HCT116 (cell line): ENCODE measurements at regions not wholly inside any gene's neighbourhood (a gene's known extent, or its start where the extent isn't known, plus 50 kb on each side); places are given as distances from the start of the nearest gene placed in this dataset.

Source experiments
- ATAC-seq: fragments of 200-7000 bp; cut with Tn5 transposase; 2 replicates; pipeline ENCODE4 v1.9.1; 2020; ENCODE audit warnings: mild to moderate bottlenecking, moderate library complexity
- BruUV-seq: library from RNA; stranded (reverse); fragments of 400-500 nt; replicated peaks from 2 replicates; lab custom pipeline; 2021; lab: Mats Ljungman, UMichigan
- CTCF ChIA-PET: fragments of 300-600 bp; sonication (Branson Sonifier 250); formaldehyde crosslinking; loops from one replicate; lab custom pipeline; 2021; ENCODE audit warnings: antibody characterized with exemption; lab: Charles Lee
- POLR2A ChIA-PET: fragments of 300-600, 350-600 bp; sonication (Branson Sonifier 250); formaldehyde crosslinking; loops from one replicate; lab custom pipeline; 2021; ENCODE audit warnings: antibody characterized with exemption; lab: Charles Lee
- RAD21 ChIA-PET, 2 experiments: fragments of 300-600 bp; sonication (Branson Sonifier 250); formaldehyde crosslinking; loops; one replicate each; lab custom pipeline; 2023; ENCODE audit warnings: low total read pairs in 2 of 2; ENCODE audit not compliant: uncharacterized antibody in 2 of 2, unreplicated experiment in 2 of 2, low non-redundant PET in 1 of 2; lab: Charles Lee
- DNase-seq: peaks from one replicate; pipeline ENCODE4 v3.0.0-alpha.2; 2010; ENCODE audit warnings: low read depth, low spot score
- H2AFZ ChIP-seq: fragments of 200-600 bp; shearing (Covaris generic), sonication (generic); 2 replicates; pipeline ENCODE4 v1.6.1; 2017; ENCODE audit warnings: low read depth, mixed run types, mixed read lengths, antibody characterized with exemption, low read length; ENCODE audit not compliant: poor library complexity, severe bottlenecking
- H3K27ac ChIP-seq: 2 replicates; pipeline ENCODE4 v1.5.1; 2012; ENCODE audit warnings: low read depth, low read length
- H3K27me3 ChIP-seq: fragments of 200-600 bp; sonication (generic); 2 replicates; pipeline ENCODE4 v1.6.1; 2016; ENCODE audit warnings: mixed run types, low read length, mixed read lengths; ENCODE audit not compliant: insufficient read depth
- H3K36me3 ChIP-seq, 2 experiments: fragments of 200-500 bp in 1 of 2; fragments of 200-600 bp in 1 of 2; sonication (Bioruptor generic) in 1 of 2; sonication (generic) in 1 of 2; 2 replicates each; pipeline versions ENCODE4 v1.5.1 to v1.6.1; 2014 to 2016; ENCODE audit warnings: low read length in 2 of 2, inconsistent platforms in 1 of 2, mixed read lengths in 1 of 2, mixed run types in 1 of 2; ENCODE audit not compliant: insufficient read depth in 2 of 2, control insufficient read depth in 1 of 2
- H3K4me1 ChIP-seq, 2 experiments: fragments of 200-600 bp in 1 of 2; sonication (generic) in 1 of 2; 2 replicates each; pipeline versions ENCODE4 v1.5.1 to v1.6.1; 2012 to 2017; ENCODE audit warnings: low read length in 2 of 2, inconsistent platforms in 1 of 2, mild to moderate bottlenecking in 1 of 2, mixed read lengths in 1 of 2, mixed run types in 1 of 2, moderate library complexity in 1 of 2; ENCODE audit not compliant: insufficient read depth in 2 of 2, control insufficient read depth in 1 of 2
- H3K4me2 ChIP-seq: fragments of 200-600 bp; sonication (generic); 2 replicates; pipeline ENCODE4 v1.6.1; 2017; ENCODE audit warnings: mixed run types, low read length, mixed read lengths
- H3K4me3 ChIP-seq, 2 experiments: fragments of 200-600 bp in 1 of 2; sonication (generic) in 1 of 2; replicated peaks in 1 of 2; 2 replicates each; pipeline ENCODE4 v1.5.1; 2011 to 2016; ENCODE audit warnings: low read length in 2 of 2, control low read depth in 1 of 2, low read depth in 1 of 2, mild to moderate bottlenecking in 1 of 2, mixed read lengths in 1 of 2, mixed run types in 1 of 2
- H3K79me2 ChIP-seq: fragments of 200-600 bp; sonication (generic); 2 replicates; pipeline ENCODE4 v1.6.1; 2017; ENCODE audit warnings: mild to moderate bottlenecking, mixed run types, low read length, moderate library complexity, mixed read lengths; ENCODE audit not compliant: insufficient read depth
- H3K9ac ChIP-seq: fragments of 200-600 bp; sonication (generic); 2 replicates; pipeline ENCODE4 v1.6.1; 2016; ENCODE audit warnings: low read length, mixed read lengths
- H3K9me2 ChIP-seq: fragments of 200-600 bp; sonication (generic), shearing (Covaris generic); 2 replicates; pipeline ENCODE4 v1.6.1; 2017; ENCODE audit warnings: mixed run types, mild to moderate bottlenecking, moderate library complexity; ENCODE audit not compliant: insufficient read depth
- H3K9me3 ChIP-seq, 2 experiments: fragments of 200-500 bp in 1 of 2; fragments of 200-600 bp in 1 of 2; sonication (Bioruptor generic) in 1 of 2; sonication (generic) in 1 of 2; 2 replicates each; pipeline ENCODE4 v1.6.1; 2014 to 2017; ENCODE audit warnings: low read length in 2 of 2, mixed read lengths in 2 of 2, inconsistent platforms in 1 of 2, low read depth in 1 of 2, mild to moderate bottlenecking in 1 of 2, mixed run types in 1 of 2, moderate library complexity in 1 of 2; ENCODE audit not compliant: control insufficient read depth in 1 of 2, insufficient read depth in 1 of 2
- H4K20me1 ChIP-seq: fragments of 200-600 bp; sonication (generic), shearing (Covaris generic); 2 replicates; pipeline ENCODE4 v1.6.1; 2017; ENCODE audit warnings: mixed run types, mild to moderate bottlenecking, moderate library complexity; ENCODE audit not compliant: insufficient read depth
- ATF3 ChIP-seq: IDR thresholded peaks from 2 replicates; pipeline ENCODE4 v1.6.1; 2012
- CEBPB ChIP-seq: IDR thresholded peaks from 2 replicates; pipeline ENCODE4 v1.6.1; 2012; ENCODE audit warnings: low read depth
- CTCF ChIP-seq, 3 experiments: fragments of 200-600 bp in 1 of 3; sonication (generic) in 1 of 3; IDR thresholded peaks in 2 of 3; conservative IDR thresholded peaks in 1 of 3; 2 replicates each; pipeline ENCODE4 v1.5.1; 2012 to 2017; ENCODE audit warnings: low read depth in 2 of 3, low read length in 2 of 3, antibody characterized with exemption in 1 of 3, borderline replicate concordance in 1 of 3, control low read depth in 1 of 3, mild to moderate bottlenecking in 1 of 3, mixed read lengths in 1 of 3, mixed run types in 1 of 3, moderate library complexity in 1 of 3; ENCODE audit not compliant: insufficient read depth in 1 of 3
- ELF1 ChIP-seq: IDR thresholded peaks from 2 replicates; pipeline ENCODE4 v1.6.1; 2012; ENCODE audit warnings: low read depth, borderline replicate concordance
- EZH2 ChIP-seq: fragments of 200-600 bp; sonication (generic); IDR thresholded peaks from 2 replicates; pipeline ENCODE4 v1.6.1; 2017; ENCODE audit warnings: antibody characterized with exemption, mixed run types
- FOSL1 ChIP-seq: IDR thresholded peaks from 2 replicates; pipeline ENCODE4 v1.6.1; 2012; ENCODE audit warnings: low read depth
- JUND ChIP-seq: IDR thresholded peaks from 2 replicates; pipeline ENCODE4 v1.6.1; 2012
- POLR2A ChIP-seq: IDR thresholded peaks from 2 replicates; pipeline ENCODE4 v1.7.0; 2011; ENCODE audit warnings: borderline replicate concordance; ENCODE audit not compliant: insufficient read depth, insufficient read length; ENCODE audit errors: extremely low read depth
- POLR2AphosphoS5 ChIP-seq: IDR thresholded peaks from 2 replicates; pipeline ENCODE4 v1.6.1; 2011; ENCODE audit warnings: mild to moderate bottlenecking, low read depth, low read length, moderate library complexity
- RAD21 ChIP-seq: IDR thresholded peaks from 2 replicates; pipeline ENCODE4 v1.6.1; 2012; ENCODE audit warnings: low read depth, mild to moderate bottlenecking
- SIN3A ChIP-seq: IDR thresholded peaks from 2 replicates; pipeline ENCODE4 v1.6.1; 2012; ENCODE audit warnings: low read depth
- SP1 ChIP-seq: IDR thresholded peaks from 2 replicates; pipeline ENCODE4 v1.6.1; 2012; ENCODE audit warnings: low read depth
- SRF ChIP-seq: IDR thresholded peaks from 2 replicates; pipeline ENCODE4 v1.6.1; 2012; ENCODE audit warnings: low read depth
- TCF7L2 ChIP-seq: IDR thresholded peaks from 2 replicates; pipeline ENCODE4 v1.7.0; 2011; ENCODE audit warnings: borderline replicate concordance, inconsistent platforms; ENCODE audit not compliant: insufficient read depth, insufficient read length; ENCODE audit errors: extremely low read depth
- ZBTB33 ChIP-seq: IDR thresholded peaks from 2 replicates; pipeline ENCODE4 v1.6.1; 2011; ENCODE audit warnings: mild to moderate bottlenecking, low read length, moderate library complexity; ENCODE audit not compliant: insufficient replicate concordance; ENCODE audit errors: extremely low read depth
- ZFX ChIP-seq: fragments of 450-650 bp; IDR thresholded peaks from 2 replicates; pipeline ENCODE4 v1.6.1; 2017
- intact Hi-C: fragments of 100-400 bp; cut with micrococcal nuclease; formaldehyde crosslinking; loops from 2 replicates; pipeline ENCODE4 v1.10.0; 2022

DNA sequence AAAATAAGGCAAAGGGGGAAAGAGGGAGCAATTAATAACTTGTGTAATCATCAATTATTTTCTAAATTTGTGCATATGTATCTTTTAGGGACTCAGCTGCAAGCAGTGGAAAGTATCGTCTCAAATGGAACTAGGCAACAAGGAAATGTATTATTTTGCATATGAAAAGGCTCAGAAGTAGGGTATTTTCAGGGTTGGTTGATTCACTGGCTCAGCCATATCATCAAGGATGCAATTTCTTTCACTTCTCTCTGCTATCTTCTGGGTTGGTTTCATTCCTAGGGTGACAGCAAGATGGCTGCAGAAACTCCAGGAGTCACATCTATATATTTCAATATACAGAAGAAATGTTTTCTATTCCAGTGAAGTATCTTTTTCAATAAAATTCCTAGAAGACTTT is 509.8 kb downstream of the DMAC1 start:
- POLR2A ChIA-PET: no interaction called here
- H3K79me2 ChIP-seq: no peaks in the 10 kb centered on the region
- no peaks in the 10 kb centered on the region for H3K36me3 ChIP-seq
- TF ChIP-seq CEBPB (no peak), ATF3 (no peak), ZFX (no peak), SP1 (no peak), JUND (no peak), CTCF (IDR thresholded peaks at IDR 0.05 in 2 of 3, conservative IDR thresholded peaks at IDR 0.05 in 1 of 3; ENCODE audit: borderline replicate concordance in 1 of 3, insufficient read depth in 1 of 3, low read depth in 2 of 3, low read length in 2 of 3) (no peak), SRF (no peak), EZH2 (no peak), RAD21 (no peak), ZBTB33 (no peak), TCF7L2 (no peak), SIN3A (no peak), FOSL1 (no peak), POLR2AphosphoS5 (no peak), ELF1 (no peak), POLR2A (no peak)
- TF ChIP-seq, all 23 proteins: peak for 0
- intact Hi-C loops: no loop called here
- BruUV-seq: no TSS peak
- peaks cover 20% of the 10 kb centered on the region for H3K27me3 ChIP-seq
- H3K4me3 ChIP-seq: no peak overlapping the region
- H3K9me2 ChIP-seq: no peaks in the 10 kb centered on the region
- H3K9ac ChIP-seq: no peak overlapping the region
- H3K4me1 ChIP-seq: no peaks in the 10 kb centered on the region
- RAD21 ChIA-PET: no interaction called here
- H3K9me3 ChIP-seq: no peaks in the 10 kb centered on the region
- no peak overlapping the region for H2AFZ ChIP-seq
- no peaks in the 10 kb centered on the region for H4K20me1 ChIP-seq
- DNase-seq (no peak), ATAC-seq (no peak)
- CTCF ChIA-PET: no interaction called here
- no peak overlapping the region for H3K4me2 ChIP-seq
- H3K27ac ChIP-seq: no peak overlapping the region
